ENCODE measurements at regions not wholly inside any gene's neighbourhood (a gene's known extent, or its start where the extent isn't known, plus 50 kb on each side); places are given as distances from the start of the nearest gene placed in this dataset.

DNA sequence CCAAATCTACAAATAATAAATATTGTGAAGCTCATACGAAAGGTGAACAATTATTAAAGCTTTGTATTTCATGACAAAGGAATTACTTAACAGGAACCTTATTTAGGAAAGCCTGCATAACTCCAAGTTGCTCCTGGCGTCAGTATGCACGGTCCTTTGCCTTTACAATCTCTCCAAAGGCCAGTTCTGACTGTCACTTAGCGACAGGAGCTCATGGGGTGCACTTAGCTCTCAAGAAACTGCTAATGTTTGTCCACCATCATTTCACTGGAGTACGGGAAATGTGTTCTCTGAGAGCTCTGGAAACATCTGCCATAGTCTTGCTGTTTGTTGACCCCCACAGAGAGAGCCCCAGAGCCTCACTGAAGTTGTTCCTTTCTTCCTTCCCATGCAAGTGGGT, 781.5 kb upstream of the POM121L12 start:
- TF ChIP-seq, protein P1, sequence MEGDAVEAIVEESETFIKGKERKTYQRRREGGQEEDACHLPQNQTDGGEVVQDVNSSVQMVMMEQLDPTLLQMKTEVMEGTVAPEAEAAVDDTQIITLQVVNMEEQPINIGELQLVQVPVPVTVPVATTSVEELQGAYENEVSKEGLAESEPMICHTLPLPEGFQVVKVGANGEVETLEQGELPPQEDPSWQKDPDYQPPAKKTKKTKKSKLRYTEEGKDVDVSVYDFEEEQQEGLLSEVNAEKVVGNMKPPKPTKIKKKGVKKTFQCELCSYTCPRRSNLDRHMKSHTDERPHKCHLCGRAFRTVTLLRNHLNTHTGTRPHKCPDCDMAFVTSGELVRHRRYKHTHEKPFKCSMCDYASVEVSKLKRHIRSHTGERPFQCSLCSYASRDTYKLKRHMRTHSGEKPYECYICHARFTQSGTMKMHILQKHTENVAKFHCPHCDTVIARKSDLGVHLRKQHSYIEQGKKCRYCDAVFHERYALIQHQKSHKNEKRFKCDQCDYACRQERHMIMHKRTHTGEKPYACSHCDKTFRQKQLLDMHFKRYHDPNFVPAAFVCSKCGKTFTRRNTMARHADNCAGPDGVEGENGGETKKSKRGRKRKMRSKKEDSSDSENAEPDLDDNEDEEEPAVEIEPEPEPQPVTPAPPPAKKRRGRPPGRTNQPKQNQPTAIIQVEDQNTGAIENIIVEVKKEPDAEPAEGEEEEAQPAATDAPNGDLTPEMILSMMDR (IDR thresholded peaks at IDR 0.05) = no peak
- TF ChIP-seq EZH2phosphoT487 (IDR thresholded peaks at IDR 0.05) (no peak), EZH2 (IDR thresholded peaks at IDR 0.05) (no peak)

Data from neural progenitor cell (in vitro differentiated cells).